ENCODE measurements at regions not wholly inside any gene's neighbourhood (a gene's known extent, or its start where the extent isn't known, plus 50 kb on each side); places are given as distances from the start of the nearest gene placed in this dataset.

DNA sequence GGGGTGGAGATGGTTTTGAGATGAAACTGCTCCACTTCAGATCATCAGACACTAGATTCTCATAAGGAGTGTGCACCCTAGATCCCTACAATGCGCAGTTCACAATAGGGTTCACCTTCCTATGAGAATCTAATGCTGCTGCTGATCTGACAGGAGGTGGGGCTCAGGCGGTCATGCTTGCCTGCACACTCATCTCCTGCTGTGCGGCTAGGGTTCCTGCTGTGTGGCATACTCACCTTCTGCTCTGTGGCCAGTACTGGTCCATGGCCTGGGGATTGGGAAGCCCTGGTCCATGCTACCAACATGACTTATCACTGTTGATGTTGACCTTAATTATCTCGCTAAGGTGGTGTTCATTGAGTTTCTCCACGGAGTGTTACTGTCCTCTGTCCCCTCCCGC, 144.5 kb downstream of the NAV1 start:
- DNase-seq = no peak

DNA sequence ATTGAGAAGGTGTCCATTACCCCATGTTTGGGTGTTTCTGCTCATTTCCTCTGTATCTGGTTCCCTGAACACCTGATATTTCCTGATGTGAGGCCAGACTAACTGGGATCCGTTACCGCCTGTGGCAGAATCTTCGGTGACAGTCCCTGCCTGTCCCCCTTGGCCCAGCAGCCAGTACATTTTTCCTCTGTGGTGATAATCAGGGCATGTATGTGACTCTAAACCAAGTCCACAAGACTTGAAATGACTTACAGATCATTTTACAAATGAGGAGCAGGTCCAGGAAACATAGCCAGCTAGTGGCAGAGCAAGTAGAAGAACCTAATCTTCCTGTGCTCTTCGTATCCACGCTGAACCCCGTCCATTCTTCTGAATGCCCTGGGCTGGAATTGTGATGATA, 143.5 kb upstream of the IPO9 start:
- no peak for DNase-seq

GRCh38 chr1:201686714-201687455, 142.1 kb upstream of the IPO9 start:
- DNase-seq = no peak

DNA sequence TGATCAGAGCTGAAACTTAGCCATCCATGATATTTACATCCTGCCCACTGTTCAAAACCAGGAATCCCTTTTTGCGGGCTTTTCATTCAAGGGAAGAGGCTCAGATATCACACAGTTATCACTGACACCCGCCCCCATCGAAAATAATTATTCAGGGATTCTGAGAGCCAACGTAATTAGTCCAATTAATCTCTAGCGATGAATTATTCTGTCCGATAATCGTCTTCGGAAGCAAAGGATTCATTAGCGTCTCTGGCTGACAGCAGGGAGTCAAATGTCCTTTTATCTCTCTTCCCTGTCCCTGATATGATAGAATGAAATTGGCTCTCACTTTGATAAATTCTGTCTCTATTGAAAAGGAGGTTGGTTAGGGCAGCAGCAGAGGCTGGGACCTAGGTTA, 140.4 kb upstream of the IPO9 start:
- DNase-seq = no peak

DNA sequence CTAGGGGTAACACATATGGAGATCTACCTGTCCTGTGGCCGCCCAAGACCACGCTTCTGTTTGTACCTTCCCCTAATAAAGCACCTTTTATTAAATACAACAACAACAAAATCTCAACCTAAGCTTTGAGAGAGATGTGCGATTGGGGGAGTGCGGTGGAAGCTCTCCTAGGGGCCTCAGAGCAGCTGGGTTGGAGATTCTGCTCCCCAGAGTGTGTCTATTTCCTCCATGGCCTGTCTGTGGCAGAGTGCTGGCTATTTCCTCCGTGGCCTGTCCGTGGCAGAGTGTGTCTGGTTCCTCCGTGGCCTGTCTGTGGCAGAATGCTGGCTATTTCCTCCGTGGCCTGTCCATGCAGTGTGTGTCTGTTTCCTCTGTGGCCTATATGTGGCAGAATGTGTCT, 139.3 kb upstream of the IPO9 start:
- DNase-seq = no peak

GRCh38 chr1:201690528-201690927, 138.4 kb upstream of the IPO9 start:
- no peak for DNase-seq

DNA sequence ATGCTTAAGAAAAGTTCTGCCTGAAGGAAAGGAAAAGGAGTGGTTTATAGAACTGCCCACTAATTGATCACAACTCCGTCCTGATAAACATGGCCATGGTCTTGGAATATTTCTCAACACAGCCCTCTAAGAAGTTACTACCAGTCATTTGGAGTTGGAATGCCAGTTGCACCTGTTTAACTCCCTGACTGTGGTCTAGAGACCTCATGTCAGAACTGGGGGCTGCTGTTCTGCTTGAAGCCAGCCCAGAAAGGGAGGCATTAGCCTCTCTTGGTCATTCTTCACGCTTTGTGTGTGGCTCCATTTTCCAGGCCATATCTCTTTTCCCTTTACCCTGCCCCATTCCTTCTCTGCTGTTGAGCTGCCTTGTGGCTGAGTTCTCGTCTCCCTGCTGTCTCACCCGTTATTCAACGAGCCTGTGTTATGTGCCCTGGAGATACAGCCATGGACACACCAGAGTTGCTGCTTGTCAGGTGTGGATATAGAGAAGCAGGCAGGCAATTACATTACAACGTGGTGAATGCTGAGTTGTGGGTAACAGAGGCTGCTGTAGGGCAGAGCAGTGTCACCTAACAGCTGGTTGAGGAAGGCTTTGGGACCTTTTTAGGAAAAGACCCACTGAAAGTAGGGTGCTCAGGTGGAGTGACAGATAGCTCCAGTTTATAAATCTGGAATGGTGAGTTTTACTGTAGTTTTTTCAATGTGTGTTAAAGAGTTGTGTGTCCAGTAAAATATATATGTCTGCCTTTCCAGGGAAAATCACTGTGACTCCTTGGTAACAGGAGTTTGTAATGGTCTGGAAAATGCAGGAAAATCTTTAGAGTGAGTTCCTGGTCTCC, 137.0 kb upstream of the IPO9 start:
- no peak for DNase-seq

DNA sequence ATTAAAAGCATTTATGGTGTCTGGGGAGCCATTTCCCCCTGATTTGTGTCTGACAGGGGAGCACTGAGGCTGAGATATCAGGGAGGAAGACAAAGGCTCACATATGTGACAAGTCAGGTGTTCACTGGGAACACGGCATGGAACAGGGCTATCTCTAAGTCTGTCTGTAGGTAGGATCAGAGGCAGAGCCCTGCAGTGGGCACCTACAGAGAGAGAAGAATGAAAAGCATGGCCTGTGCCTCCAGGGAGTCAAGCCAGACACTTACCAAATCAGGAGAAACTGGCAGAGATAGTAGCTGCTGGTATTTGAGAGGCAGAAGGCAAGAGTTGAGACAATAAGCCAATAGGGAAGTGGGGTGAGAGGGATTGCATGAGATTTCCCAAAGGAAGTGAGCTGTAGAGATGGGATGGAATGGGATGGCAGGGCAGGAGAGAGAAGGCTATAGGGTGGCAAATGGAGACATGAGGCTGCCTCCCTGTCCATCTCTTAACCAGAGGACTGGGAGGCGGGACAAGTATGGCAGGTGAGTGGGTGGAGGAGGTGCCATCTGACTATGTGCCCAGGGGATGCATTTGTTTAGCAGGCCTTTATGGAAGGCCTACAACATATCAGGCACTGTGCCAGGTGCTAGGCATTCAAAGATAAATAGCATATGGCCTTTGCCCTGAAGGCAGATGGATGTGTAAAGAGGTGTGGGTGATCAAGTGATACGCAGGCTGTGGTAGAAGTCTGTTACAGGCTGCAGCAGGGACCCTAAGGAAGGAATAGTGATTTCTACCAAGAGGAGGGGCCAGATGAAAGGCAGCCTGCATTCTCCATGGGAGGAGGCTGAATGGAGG, 136.2 kb upstream of the IPO9 start:
- no peak for DNase-seq

GRCh38 chr1:201693890-201694607, 134.9 kb upstream of the IPO9 start:
- peak in 21 of 51 donors; percentile 25 to 72 (median 37) for DNase-seq

DNA sequence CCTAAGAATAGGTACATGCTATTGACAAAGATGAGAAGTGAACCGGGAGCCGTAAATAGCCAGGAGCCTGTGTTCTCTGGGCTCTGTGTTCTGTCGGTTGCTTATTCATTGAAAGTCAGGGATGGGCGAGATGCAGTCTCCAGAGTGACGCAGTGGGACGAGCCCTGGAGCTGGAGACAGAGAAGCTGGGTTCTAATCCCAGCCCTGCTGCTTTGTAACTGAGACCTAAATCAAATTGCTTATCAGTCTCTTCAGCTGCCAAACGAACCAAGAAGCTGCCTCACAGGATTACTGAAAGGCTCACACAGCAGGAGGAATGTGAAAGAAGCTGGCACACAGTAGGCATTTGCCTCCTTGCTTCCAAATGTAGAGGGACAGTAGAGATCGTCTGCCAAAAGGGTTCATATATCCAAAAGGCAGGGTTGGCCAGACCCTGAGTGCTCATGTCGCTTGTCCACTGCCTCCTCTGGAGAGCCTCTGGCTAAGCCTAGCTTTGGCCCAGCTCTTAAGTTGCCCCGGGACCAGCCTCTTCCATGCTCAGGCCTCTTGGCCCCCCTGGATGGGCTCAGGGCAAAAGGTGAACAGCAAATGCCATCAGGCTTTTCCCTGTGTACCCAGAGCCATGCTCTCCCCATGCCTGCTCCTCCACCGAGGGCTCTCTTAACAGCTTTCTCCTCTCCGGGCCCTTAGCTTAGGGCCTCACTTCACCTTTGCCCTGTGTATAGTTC, 134.2 kb upstream of the IPO9 start:
- peak in 2 of 51 donors; percentile 21 for DNase-seq

- DNase-seq = no peak
Observed at GRCh38 chr1:201695607-201696006, 133.3 kb upstream of the IPO9 start.

DNA sequence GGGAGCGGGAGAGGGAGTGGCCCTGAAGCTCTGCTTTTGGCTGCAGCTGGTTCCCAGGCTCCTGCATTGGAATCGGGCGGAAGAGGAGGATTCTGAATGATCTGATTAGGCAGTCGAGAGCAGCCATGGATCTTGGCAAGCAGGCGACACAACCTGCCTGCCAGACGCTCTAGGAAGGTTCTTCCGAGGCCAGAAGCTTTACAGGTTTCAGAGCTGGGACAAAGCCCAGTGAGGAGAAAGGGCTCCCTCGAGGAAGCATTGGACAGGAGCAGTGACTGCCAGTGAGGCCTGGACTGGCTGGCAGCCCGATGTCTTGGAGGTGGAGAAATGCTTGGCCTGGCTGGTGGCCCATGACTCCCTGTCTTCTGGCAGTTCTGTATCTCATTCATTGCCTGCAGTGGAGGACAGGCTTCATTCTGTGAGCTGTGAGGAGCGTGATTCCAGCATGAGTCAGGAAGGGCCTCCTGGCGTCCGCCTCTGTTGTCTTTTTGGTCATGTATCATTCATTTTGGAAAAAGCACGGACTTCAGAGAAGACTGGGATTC, 132.7 kb upstream of the IPO9 start:
- peak in 46 of 51 donors; percentile 23 to 93 (median 76) for DNase-seq

DNA sequence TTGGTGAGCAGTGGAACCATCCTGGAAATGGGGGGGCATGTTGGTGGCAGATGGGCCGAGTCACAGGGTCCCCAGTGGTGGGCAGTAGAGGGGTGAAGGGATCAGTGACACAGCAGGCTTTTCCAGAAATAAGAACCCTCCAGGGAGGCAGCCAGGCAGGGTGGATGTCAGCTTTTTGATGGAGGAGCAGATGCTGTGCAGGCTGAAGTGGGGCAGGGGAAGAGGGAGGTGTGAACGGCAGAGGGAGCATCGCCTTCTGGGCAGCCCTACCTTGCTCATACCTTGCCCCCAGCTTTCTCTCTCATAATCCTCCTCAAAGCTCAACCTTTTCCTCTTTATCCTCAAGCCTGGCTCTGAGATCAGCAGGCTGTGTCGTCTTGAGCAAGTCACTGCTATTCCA, 131.8 kb upstream of the IPO9 start:
- no peak for DNase-seq

GRCh38 chr1:201701831-201702230, 127.1 kb upstream of the IPO9 start:
- DNase-seq = no peak

DNA sequence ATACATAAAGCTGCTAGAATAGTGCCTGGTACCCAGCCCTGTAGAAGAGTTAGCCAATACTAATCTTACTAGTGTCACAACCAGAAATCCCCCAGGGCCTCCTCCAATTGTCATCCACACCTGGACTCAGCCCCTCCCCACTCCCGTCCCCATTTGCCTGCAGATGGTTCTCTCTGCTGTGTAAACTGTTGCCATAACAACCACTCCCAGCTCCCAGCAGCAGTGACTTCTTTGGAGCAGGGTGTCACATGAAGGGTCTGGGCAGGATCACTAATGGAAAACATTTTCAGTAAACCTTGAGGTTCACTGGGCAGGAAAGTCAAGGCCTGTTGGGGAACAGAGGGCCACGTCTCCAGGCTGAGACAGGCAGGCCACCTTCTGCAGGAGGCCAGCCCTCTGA, 126.0 kb upstream of the IPO9 start:
- DNase-seq = peak in 11 of 51 donors; percentile 30 to 53 (median 40)

GRCh38 chr1:201703621-201704438, 125.1 kb upstream of the IPO9 start:
- DNase-seq = peak in 49 of 51 donors; percentile 26 to 90 (median 72)

DNA sequence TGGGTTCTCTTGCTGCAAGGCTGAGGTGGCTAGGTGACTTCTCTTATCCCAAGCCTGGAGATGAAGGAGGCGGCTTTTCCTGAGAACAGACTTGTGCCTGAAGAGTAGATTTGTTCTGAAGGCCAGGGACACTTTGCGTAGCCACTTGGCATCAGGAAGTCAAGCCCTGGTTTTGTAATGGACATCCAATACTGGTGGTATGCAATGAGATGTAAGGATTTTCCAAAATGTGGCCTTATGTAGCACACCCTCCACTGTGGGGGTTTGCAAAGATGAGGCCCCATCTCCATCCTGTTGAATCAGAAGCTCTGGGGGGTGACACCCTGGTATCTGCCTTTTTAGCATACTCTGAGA, 124.5 kb upstream of the IPO9 start:
- DNase-seq = no peak

DNA sequence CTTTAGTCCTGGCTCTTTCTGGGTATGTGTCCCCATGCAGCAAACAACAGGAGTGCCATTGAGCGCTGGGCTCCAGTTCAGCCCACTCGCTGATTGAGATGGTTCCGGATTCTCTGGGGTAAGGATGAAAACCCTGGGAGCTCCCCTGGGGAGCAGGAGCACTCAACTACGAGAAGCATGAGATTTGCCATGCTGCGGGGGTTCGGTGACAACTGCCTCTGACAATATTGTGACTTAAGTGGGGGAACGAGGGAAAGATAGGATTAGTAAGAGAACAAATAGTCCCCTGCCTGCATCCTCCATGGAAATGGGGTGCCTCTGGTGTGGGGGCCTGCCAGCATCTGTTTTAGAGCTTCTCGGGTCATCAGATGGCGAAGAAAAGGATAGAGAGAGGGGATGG, 123.6 kb upstream of the IPO9 start:
- peak in 1 of 51 donors; percentile 32 for DNase-seq

- DNase-seq = no peak
Observed at GRCh38 chr1:201706109-201706508, 122.8 kb upstream of the IPO9 start.

Measured in hypothalamus (tissue), 51 donors.